NCI-H1694 (cell line): ENCODE measurements at regions not wholly inside any gene's neighbourhood (a gene's known extent, or its start where the extent isn't known, plus 50 kb on each side); places are given as distances from the start of the nearest gene placed in this dataset.
"Not testable (repeated sequence)": the region's sequence is repeated elsewhere in the genome, so short reads cannot be mapped to it uniquely, and the experiment has no call there.

Source experiments
- DNase-seq: peaks from one replicate; lab custom pipeline; 2025; lab: John Stamatoyannopoulos, UW

- DNase-seq, result no peak
Observed at GRCh38 chr14:88929656-88930436, 105.4 kb downstream of the TTC8 start.

GRCh38 chr14:88931321-88932110, 107.1 kb downstream of the TTC8 start:
- DNase-seq, result no peak

- DNase-seq, result no peak
Observed at GRCh38 chr14:88933191-88933590, 108.7 kb downstream of the TTC8 start.

- no peak for DNase-seq
Observed at GRCh38 chr14:88934351-88934806, 109.9 kb downstream of the TTC8 start.

- DNase-seq, result no peak
Observed at GRCh38 chr14:88935083-88935482, 110.6 kb downstream of the TTC8 start.

- no peak for DNase-seq
Observed at GRCh38 chr14:88937706-88938105, 113.3 kb downstream of the TTC8 start.

- DNase-seq, result no peak
Observed at GRCh38 chr14:88940671-88941070, 116.2 kb downstream of the TTC8 start.

- DNase-seq, result no peak
Observed at GRCh38 chr14:88941414-88941813, 117.0 kb downstream of the TTC8 start.

- no peak for DNase-seq
Observed at GRCh38 chr14:88947646-88948598, 123.5 kb downstream of the TTC8 start.

GRCh38 chr14:88950069-88950468, 125.6 kb downstream of the TTC8 start:
- no peak for DNase-seq

- DNase-seq, result no peak
Observed at GRCh38 chr14:88951370-88951769, 126.9 kb downstream of the TTC8 start.

- DNase-seq, result no peak
Observed at GRCh38 chr14:88952901-88953300, 128.4 kb downstream of the TTC8 start.

- DNase-seq, result peak; percentile 73
Observed at GRCh38 chr14:88955455-88955854, 131.0 kb downstream of the TTC8 start.

GRCh38 chr14:88960496-88960895, 136.0 kb downstream of the TTC8 start:
- no peak for DNase-seq

GRCh38 chr14:88961214-88961613, 136.8 kb downstream of the TTC8 start:
- DNase-seq, result no peak

- no peak for DNase-seq
Observed at GRCh38 chr14:88962356-88962755, 137.9 kb downstream of the TTC8 start.

- DNase-seq, result no peak
Observed at GRCh38 chr14:88967299-88967698, 142.8 kb downstream of the TTC8 start.

- no peak for DNase-seq
Observed at GRCh38 chr14:88975043-88975830, 150.8 kb downstream of the TTC8 start.

- DNase-seq, result no peak
Observed at GRCh38 chr14:88975926-88976325, 151.5 kb downstream of the TTC8 start.

- DNase-seq, result not testable (repeated sequence)
Observed at GRCh38 chr14:88980907-88981306, 156.5 kb downstream of the TTC8 start.

- DNase-seq, result no peak
Observed at GRCh38 chr14:88981948-88982347, 157.5 kb downstream of the TTC8 start.
